BLaER1 (cell line): ENCODE measurements at regions not wholly inside any gene's neighbourhood (a gene's known extent, or its start where the extent isn't known, plus 50 kb on each side); places are given as distances from the start of the nearest gene placed in this dataset.

Source experiments
- H3K27ac ChIP-seq: shearing (Covaris generic); formaldehyde crosslinking; 2 replicates; pipeline ENCODE4 v1.8.1; 2022
- H3K27me3 ChIP-seq: shearing (Covaris generic); formaldehyde crosslinking; 2 replicates; pipeline ENCODE4 v1.8.1; 2022
- H3K36me3 ChIP-seq: shearing (Covaris generic); formaldehyde crosslinking; 2 replicates; pipeline ENCODE4 v1.8.1; 2022
- H3K4me1 ChIP-seq: shearing (Covaris generic); formaldehyde crosslinking; 2 replicates; pipeline ENCODE4 v1.8.1; 2022
- H3K4me2 ChIP-seq: shearing (Covaris generic); formaldehyde crosslinking; 2 replicates; pipeline ENCODE4 v1.8.1; 2022
- H3K4me3 ChIP-seq: shearing (Covaris generic); formaldehyde crosslinking; 2 replicates; pipeline ENCODE4 v1.8.1; 2022
- H3K9ac ChIP-seq: shearing (Covaris generic); formaldehyde crosslinking; 2 replicates; pipeline ENCODE4 v1.8.1; 2022
- H3K9me3 ChIP-seq: shearing (Covaris generic); formaldehyde crosslinking; 2 replicates; pipeline ENCODE4 v1.8.1; 2022
- H4K20me1 ChIP-seq: shearing (Covaris generic); formaldehyde crosslinking; 2 replicates; pipeline ENCODE4 v1.8.1; 2022
- Cebpa-rat ChIP-seq: shearing (Covaris generic); IDR thresholded peaks from 2 replicates; pipeline ENCODE4 v1.8.1; 2022

DNA sequence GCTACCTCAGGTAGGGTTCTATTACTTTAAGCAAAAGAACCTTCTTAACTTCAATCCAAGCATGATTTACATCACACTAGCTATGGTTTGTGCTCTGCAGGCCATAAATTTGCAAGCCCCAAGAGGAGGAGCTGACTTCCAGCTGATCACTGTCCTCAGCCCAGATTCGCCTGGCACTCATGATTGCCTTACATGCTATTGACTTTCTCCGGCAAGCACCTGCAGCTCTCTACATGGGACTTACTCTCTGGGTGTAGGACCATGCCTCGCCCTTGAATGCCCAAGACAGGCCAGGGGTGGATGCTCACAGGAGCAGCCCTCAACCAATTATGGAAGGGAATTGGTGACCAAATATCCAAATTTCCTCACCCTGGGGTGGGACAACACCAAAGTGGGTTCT is 99.8 kb downstream of the ESM1 start:
- H3K27me3 ChIP-seq = peaks cover 47% of the 10 kb centered on the region
- no peak overlapping the region for H3K4me2 ChIP-seq
- H4K20me1 ChIP-seq = no peaks in the 10 kb centered on the region
- no peak overlapping the region for H3K4me3 ChIP-seq
- peaks cover 32% of the 10 kb centered on the region for H3K9me3 ChIP-seq
- no peak overlapping the region for H3K9ac ChIP-seq
- H3K4me1 ChIP-seq = peaks cover 19% of the 10 kb centered on the region
- H3K36me3 ChIP-seq = no peaks in the 10 kb centered on the region
- no peak for TF ChIP-seq Cebpa-rat
- no peak overlapping the region for H3K27ac ChIP-seq

DNA sequence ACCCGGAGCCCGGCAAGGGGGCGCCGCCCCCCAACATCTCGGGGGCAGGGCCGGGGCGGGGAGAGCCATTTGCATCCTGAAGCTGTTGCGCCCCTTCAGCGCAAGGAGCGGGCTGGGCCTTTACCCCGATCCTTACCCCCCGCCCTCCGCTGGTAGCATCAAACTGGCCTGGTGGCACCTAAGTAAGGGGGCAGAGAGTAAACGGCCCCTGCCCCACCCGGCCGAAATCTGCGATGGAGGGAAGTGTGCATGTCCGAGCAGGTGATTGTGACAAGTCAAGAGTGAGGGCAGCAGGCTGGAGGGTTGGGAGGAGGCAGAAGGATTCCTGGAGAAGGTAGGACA is 101.2 kb downstream of the ESM1 start:
- Histone ChIP-seq H3K4me2 (no peak overlapping the region), H3K27ac (no peak overlapping the region), H3K4me1 (peaks cover 5% of the 10 kb centered on the region), H3K27me3 (peaks cover 47% of the 10 kb centered on the region), H3K9ac (no peak overlapping the region), H3K4me3 (peak overlapping the region; percentile 25; the same call in 1 of the 2 replicates), H3K9me3 (peaks cover 32% of the 10 kb centered on the region), H4K20me1 (no peaks in the 10 kb centered on the region), H3K36me3 (no peaks in the 10 kb centered on the region)
- no peak for TF ChIP-seq Cebpa-rat

- Histone ChIP-seq H3K4me2 (no peak overlapping the region), H3K27me3 (peaks cover 47% of the 10 kb centered on the region), H3K36me3 (no peaks in the 10 kb centered on the region), H3K4me3 (peak overlapping the region; percentile 25; the same call in 1 of the 2 replicates), H4K20me1 (no peaks in the 10 kb centered on the region), H3K9ac (no peak overlapping the region), H3K4me1 (no peaks in the 10 kb centered on the region), H3K9me3 (peaks cover 32% of the 10 kb centered on the region), H3K27ac (no peak overlapping the region)
- TF ChIP-seq Cebpa-rat = no peak
Observed at GRCh38 chr5:54883374-54884194, 101.8 kb downstream of the ESM1 start.

- Histone ChIP-seq H3K27me3 (peaks cover 47% of the 10 kb centered on the region), H3K9me3 (peaks cover 32% of the 10 kb centered on the region), H3K36me3 (no peaks in the 10 kb centered on the region), H3K4me3 (no peak overlapping the region), H3K9ac (no peak overlapping the region), H3K4me1 (no peaks in the 10 kb centered on the region), H3K27ac (no peak overlapping the region), H3K4me2 (no peak overlapping the region), H4K20me1 (no peaks in the 10 kb centered on the region)
- no peak for TF ChIP-seq Cebpa-rat
Observed at GRCh38 chr5:54882841-54883240, 102.6 kb downstream of the ESM1 start.

DNA sequence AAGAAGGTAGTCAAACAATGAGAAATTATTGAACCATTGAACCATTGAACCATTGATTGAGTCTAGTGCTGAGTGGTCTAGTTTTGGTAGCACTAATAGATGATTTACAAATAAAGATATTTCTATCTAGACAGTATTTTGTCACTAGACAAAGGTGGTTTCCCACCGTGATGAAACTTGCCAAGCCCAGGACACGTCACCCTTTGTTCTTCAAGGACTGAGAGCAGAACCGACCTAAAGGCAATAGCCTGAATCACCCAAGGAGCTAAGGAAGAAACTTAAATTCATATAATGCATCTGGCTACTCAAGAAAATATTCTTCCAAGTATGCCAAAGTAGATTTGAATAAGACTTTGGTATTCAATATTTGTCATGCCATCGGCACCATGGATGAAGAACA is 103.3 kb downstream of the ESM1 start:
- H3K27me3 ChIP-seq = peaks cover 47% of the 10 kb centered on the region
- no peaks in the 10 kb centered on the region for H4K20me1 ChIP-seq
- no peak overlapping the region for H3K27ac ChIP-seq
- no peak overlapping the region for H3K4me2 ChIP-seq
- no peak overlapping the region for H3K4me3 ChIP-seq
- peaks cover 32% of the 10 kb centered on the region for H3K9me3 ChIP-seq
- no peak for TF ChIP-seq Cebpa-rat
- H3K9ac ChIP-seq = no peak overlapping the region
- H3K4me1 ChIP-seq = no peaks in the 10 kb centered on the region
- no peaks in the 10 kb centered on the region for H3K36me3 ChIP-seq

DNA sequence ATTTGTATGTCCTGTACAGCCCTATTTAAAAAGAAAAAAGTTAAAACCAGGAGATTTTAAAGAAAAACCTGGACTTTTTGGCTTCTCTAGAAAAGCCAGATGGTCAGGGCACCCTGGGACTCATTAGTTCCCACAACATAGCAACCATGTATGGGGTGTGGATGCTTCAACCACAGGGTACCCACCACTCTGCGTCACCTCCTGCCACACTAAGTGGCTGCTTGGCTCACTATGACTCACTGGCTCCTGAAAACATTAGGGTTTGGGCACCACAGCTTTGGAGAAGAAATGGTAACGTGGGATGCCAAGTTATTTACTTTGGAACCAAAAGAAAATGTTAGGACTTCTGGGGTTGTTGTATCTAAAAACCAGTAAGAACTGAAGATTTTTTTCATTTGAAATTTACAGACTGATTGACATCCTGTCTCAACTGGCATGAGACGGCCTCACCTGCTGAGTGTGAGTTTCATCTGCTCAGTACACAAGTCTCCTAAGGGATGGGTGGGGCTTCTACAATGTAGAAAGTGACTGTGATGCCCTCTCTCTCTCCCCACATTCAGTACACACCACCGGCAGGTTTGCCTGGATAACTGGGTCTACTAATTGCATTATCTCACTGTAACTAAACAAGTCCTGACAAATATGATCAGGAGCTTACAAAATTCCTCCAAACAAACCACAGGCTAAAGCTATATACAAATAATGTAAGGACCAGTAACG is 103.9 kb downstream of the ESM1 start:
- no peak overlapping the region for H3K27ac ChIP-seq
- no peak overlapping the region for H3K9ac ChIP-seq
- H3K9me3 ChIP-seq = peaks cover 32% of the 10 kb centered on the region
- H3K4me1 ChIP-seq = no peaks in the 10 kb centered on the region
- no peak for TF ChIP-seq Cebpa-rat
- peaks cover 47% of the 10 kb centered on the region for H3K27me3 ChIP-seq
- H3K4me2 ChIP-seq = no peak overlapping the region
- H3K36me3 ChIP-seq = no peaks in the 10 kb centered on the region
- H3K4me3 ChIP-seq = no peak overlapping the region
- no peaks in the 10 kb centered on the region for H4K20me1 ChIP-seq

- no peak overlapping the region for H3K4me2 ChIP-seq
- TF ChIP-seq Cebpa-rat = no peak
- H3K36me3 ChIP-seq = no peaks in the 10 kb centered on the region
- no peaks in the 10 kb centered on the region for H3K9me3 ChIP-seq
- no peak overlapping the region for H3K4me3 ChIP-seq
- H4K20me1 ChIP-seq = no peaks in the 10 kb centered on the region
- H3K27ac ChIP-seq = no peak overlapping the region
- H3K27me3 ChIP-seq = peaks cover 3% of the 10 kb centered on the region; the same call in 1 of the 2 replicates
- no peaks in the 10 kb centered on the region for H3K4me1 ChIP-seq
- H3K9ac ChIP-seq = no peak overlapping the region
Observed at GRCh38 chr5:54876976-54877375, 108.4 kb downstream of the ESM1 start.

DNA sequence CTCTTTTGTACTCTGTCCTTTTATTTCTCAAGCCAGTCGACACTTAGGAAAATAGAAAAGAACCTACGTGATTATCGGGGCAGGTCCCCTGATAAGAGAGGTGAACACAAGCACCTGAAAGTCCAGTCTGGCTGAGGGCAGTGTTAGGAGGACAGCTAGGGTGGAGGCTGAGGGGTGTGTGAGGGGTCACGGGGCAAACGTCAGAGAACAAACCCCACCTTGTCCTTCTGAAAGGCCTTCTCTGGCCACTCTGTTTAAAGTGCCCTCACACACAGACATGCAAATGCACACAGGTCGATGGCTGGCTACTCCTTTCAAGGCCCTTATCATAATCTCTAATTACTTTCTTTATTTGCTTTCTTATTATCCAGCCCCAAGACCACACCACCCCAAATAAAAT is 108.8 kb downstream of the ESM1 start:
- no peaks in the 10 kb centered on the region for H3K9me3 ChIP-seq
- no peak for TF ChIP-seq Cebpa-rat
- H3K27me3 ChIP-seq = no peaks in the 10 kb centered on the region
- no peaks in the 10 kb centered on the region for H3K36me3 ChIP-seq
- H4K20me1 ChIP-seq = no peaks in the 10 kb centered on the region
- no peak overlapping the region for H3K9ac ChIP-seq
- no peaks in the 10 kb centered on the region for H3K4me1 ChIP-seq
- no peak overlapping the region for H3K4me3 ChIP-seq
- no peak overlapping the region for H3K27ac ChIP-seq
- H3K4me2 ChIP-seq = no peak overlapping the region

DNA sequence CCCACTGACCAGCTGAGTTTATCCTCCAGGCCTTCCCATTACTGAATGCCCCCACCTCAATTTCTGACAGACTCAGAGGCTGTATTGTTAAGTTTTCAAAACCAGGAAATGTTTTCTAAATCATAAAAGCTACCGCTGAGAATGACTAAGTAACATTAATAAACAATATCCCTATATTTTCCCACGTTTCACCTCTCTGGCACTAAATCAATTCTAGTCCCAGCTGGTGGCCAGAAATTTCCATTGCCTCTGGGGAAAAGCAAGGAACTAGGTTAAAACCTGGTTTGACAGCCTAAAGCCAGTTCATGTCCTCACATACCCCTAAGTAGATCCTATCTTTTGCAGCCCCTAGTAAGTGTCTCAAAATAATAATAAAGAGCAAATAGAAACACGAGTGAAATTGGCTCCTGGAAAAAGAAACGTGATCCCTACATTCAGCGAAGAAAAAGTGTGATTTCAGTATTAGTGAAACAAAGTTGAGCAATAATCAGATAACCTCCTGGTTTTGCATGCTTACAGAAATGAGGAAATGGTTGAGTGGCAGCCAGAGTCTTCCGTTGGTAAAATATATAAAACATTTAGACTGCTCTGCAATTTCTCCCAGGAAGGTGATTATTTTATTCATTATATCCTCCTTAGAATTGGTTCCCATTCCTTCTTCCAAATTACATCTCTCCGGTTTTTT is 110.9 kb downstream of the ESM1 start:
- Histone ChIP-seq H3K36me3 (no peaks in the 10 kb centered on the region), H3K9ac (no peak overlapping the region), H3K4me1 (no peaks in the 10 kb centered on the region), H4K20me1 (no peaks in the 10 kb centered on the region), H3K4me2 (no peak overlapping the region), H3K27ac (no peak overlapping the region), H3K9me3 (no peaks in the 10 kb centered on the region), H3K4me3 (no peak overlapping the region), H3K27me3 (no peaks in the 10 kb centered on the region)
- no peak for TF ChIP-seq Cebpa-rat

- no peaks in the 10 kb centered on the region for H3K9me3 ChIP-seq
- H3K4me3 ChIP-seq = no peak overlapping the region
- H3K36me3 ChIP-seq = no peaks in the 10 kb centered on the region
- H4K20me1 ChIP-seq = no peaks in the 10 kb centered on the region
- no peaks in the 10 kb centered on the region for H3K27me3 ChIP-seq
- H3K27ac ChIP-seq = no peak overlapping the region
- no peak overlapping the region for H3K9ac ChIP-seq
- H3K4me1 ChIP-seq = no peaks in the 10 kb centered on the region
- no peak overlapping the region for H3K4me2 ChIP-seq
- no peak for TF ChIP-seq Cebpa-rat
Observed at GRCh38 chr5:54873691-54874090, 111.7 kb downstream of the ESM1 start.
